HEK293 (cell line): ENCODE measurements at regions not wholly inside any gene's neighbourhood (a gene's known extent, or its start where the extent isn't known, plus 50 kb on each side); places are given as distances from the start of the nearest gene placed in this dataset.

ENCODE experiments used
- CTCF ChIA-PET: fragments of 350-600 bp; formaldehyde crosslinking; extraction: SDS; loops from one replicate; lab custom pipeline; 2021; ENCODE audit warnings: antibody characterized with exemption; lab: Yijun Ruan, JAX
- POLR2A ChIA-PET: fragments of 300-600 bp; formaldehyde crosslinking; extraction: SDS; loops from one replicate; lab custom pipeline; 2020; ENCODE audit warnings: antibody characterized with exemption, inconsistent platforms; lab: Yijun Ruan, JAX
- H3K27ac ChIP-seq: fragments of 200-500 bp; sonication (Bioruptor generic); 2 replicates; pipeline ENCODE4 v1.5.1; 2014; ENCODE audit warnings: low read depth, low read length, control low read depth, inconsistent platforms; ENCODE audit errors: extremely low read depth
- H3K36me3 ChIP-seq, 2 experiments: fragments of 200-500 bp in 1 of 2; sonication (Bioruptor generic) in 1 of 2; 1 replicate in 1 of 2; 2 replicates in 1 of 2; pipeline ENCODE4 v1.5.1; 2014 to 2017; ENCODE audit warnings: inconsistent platforms in 2 of 2, low read length in 2 of 2; ENCODE audit not compliant: control insufficient read depth in 2 of 2, insufficient read depth in 1 of 2
- H3K4me1 ChIP-seq: fragments of 200-500 bp; sonication (Bioruptor generic); 2 replicates; pipeline ENCODE4 v1.5.1; 2014; ENCODE audit warnings: mild to moderate bottlenecking, low read length, inconsistent platforms; ENCODE audit not compliant: control insufficient read depth, insufficient read depth
- H3K4me3 ChIP-seq: 2 replicates; pipeline ENCODE4 v1.5.1; 2011; ENCODE audit warnings: low read depth, mild to moderate bottlenecking, control low read depth, low read length, moderate library complexity
- H3K9me3 ChIP-seq: fragments of 200-500 bp; sonication (Bioruptor generic); 2 replicates; pipeline ENCODE4 v1.5.1; 2014; ENCODE audit warnings: low read depth, low read length, inconsistent platforms; ENCODE audit not compliant: control insufficient read depth, insufficient read depth
- HOXD13 ChIP-seq: sonication (generic); formaldehyde crosslinking; IDR thresholded peaks from 2 replicates; pipeline ENCODE4 v1.8.0; 2022; ENCODE audit warnings: missing genetic modification reagents, borderline replicate concordance
- SCRT2 ChIP-seq: fragments of 450-650 bp; formaldehyde crosslinking; IDR thresholded peaks from 2 replicates; pipeline ENCODE4 v1.5.1; 2016; ENCODE audit warnings: missing biosample characterization, missing genetic modification characterization
- SETDB1 ChIP-seq: IDR thresholded peaks from one replicate; pipeline ENCODE4 v1.6.1; 2017; ENCODE audit warnings: mild to moderate bottlenecking, low read length, moderate library complexity, mixed read lengths; ENCODE audit not compliant: insufficient read length
- TRIM28 ChIP-seq: IDR thresholded peaks from 2 replicates; pipeline ENCODE4 v1.6.1; 2011; ENCODE audit warnings: low read length, control low read depth, borderline replicate concordance
- ZBTB8A ChIP-seq: fragments of 450-650 bp; formaldehyde crosslinking; IDR thresholded peaks from 2 replicates; pipeline ENCODE4 v1.5.1; 2016; ENCODE audit warnings: missing biosample characterization, missing genetic modification characterization
- ZNF510 ChIP-seq: fragments of 450-650 bp; formaldehyde crosslinking; IDR thresholded peaks from 2 replicates; pipeline ENCODE4 v1.5.1; 2018; ENCODE audit warnings: mild to moderate bottlenecking, missing genetic modification characterization, missing biosample characterization; ENCODE audit not compliant: insufficient replicate concordance
- ZNF555 ChIP-seq: fragments of 450-650 bp; formaldehyde crosslinking; conservative IDR thresholded peaks from 2 replicates; pipeline ENCODE4 v1.5.1; 2017; ENCODE audit warnings: missing biosample characterization, mild to moderate bottlenecking, missing genetic modification characterization, inconsistent platforms
- ZNF585B ChIP-seq: fragments of 450-650 bp; formaldehyde crosslinking; IDR thresholded peaks from 2 replicates; pipeline ENCODE4 v1.5.1; 2016; ENCODE audit warnings: missing biosample characterization, missing genetic modification characterization
- ZNF624 ChIP-seq: fragments of 450-650 bp; formaldehyde crosslinking; IDR thresholded peaks from 2 replicates; pipeline ENCODE4 v1.5.1; 2017; ENCODE audit warnings: missing biosample characterization, missing genetic modification characterization
- ZNF776 ChIP-seq: fragments of 450-650 bp; formaldehyde crosslinking; IDR thresholded peaks from 2 replicates; pipeline ENCODE4 v1.5.0; 2017; ENCODE audit warnings: missing biosample characterization, missing genetic modification characterization, borderline replicate concordance
- TF ChIP-seq, protein P1 (sequence below): fragments of 450-650 bp; formaldehyde crosslinking; IDR thresholded peaks from 2 replicates; pipeline ENCODE4 v1.5.1; 2016; ENCODE audit warnings: missing biosample characterization, missing genetic modification characterization
- TF ChIP-seq, protein P2 (sequence below): fragments of 450-650 bp; formaldehyde crosslinking; conservative IDR thresholded peaks from 2 replicates; pipeline ENCODE4 v1.5.1; 2016; ENCODE audit warnings: low read depth, missing biosample characterization, missing genetic modification characterization
- TF ChIP-seq, protein P3 (sequence below): fragments of 450-650 bp; formaldehyde crosslinking; IDR thresholded peaks from 2 replicates; pipeline ENCODE4 v1.5.1; 2016; ENCODE audit warnings: missing biosample characterization, missing genetic modification characterization

DNA sequence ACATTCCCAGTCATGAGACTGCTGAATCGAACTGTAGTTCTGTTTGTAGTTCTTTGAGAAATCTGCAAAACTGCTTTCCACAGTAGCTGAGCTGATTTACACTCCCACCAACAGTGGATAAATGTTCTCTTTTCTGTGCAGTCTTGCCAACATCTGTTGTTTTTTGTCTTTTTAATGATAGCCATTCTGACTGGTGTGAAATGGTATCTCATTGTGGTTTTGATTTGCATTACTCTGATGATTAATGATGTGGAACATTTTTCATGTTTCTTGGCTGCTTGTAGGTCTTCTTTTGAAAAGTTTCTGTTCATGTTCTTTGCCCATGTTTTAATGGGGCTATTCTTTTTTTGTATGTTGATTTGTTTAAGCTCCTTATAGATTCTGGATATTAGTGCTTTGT, 187.3 kb upstream of the TLE4 start:
- Histone ChIP-seq H3K4me1 (no peaks in the 10 kb centered on the region), H3K9me3 (no peaks in the 10 kb centered on the region), H3K36me3 (no peaks in the 10 kb centered on the region), H3K27ac (no peak overlapping the region), H3K4me3 (no peak overlapping the region)
- TF ChIP-seq ZNF624 (no peak), TRIM28 (peak; percentile 87), HOXD13 (CRISPR knock-in tag) (no peak), SCRT2 (tag by site-specific recombination) (no peak), ZNF555 (no peak), SETDB1 (peak; percentile 50)
- TF ChIP-seq, protein P1, sequence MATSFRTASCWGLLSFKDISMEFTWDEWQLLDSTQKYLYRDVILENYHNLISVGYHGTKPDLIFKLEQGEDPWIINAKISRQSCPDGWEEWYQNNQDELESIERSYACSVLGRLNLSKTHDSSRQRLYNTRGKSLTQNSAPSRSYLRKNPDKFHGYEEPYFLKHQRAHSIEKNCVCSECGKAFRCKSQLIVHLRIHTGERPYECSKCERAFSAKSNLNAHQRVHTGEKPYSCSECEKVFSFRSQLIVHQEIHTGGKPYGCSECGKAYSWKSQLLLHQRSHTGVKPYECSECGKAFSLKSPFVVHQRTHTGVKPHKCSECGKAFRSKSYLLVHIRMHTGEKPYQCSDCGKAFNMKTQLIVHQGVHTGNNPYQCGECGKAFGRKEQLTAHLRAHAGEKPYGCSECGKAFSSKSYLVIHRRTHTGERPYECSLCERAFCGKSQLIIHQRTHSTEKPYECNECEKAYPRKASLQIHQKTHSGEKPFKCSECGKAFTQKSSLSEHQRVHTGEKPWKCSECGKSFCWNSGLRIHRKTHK (tag by site-specific recombination) = no peak
- TF ChIP-seq, protein P2, sequence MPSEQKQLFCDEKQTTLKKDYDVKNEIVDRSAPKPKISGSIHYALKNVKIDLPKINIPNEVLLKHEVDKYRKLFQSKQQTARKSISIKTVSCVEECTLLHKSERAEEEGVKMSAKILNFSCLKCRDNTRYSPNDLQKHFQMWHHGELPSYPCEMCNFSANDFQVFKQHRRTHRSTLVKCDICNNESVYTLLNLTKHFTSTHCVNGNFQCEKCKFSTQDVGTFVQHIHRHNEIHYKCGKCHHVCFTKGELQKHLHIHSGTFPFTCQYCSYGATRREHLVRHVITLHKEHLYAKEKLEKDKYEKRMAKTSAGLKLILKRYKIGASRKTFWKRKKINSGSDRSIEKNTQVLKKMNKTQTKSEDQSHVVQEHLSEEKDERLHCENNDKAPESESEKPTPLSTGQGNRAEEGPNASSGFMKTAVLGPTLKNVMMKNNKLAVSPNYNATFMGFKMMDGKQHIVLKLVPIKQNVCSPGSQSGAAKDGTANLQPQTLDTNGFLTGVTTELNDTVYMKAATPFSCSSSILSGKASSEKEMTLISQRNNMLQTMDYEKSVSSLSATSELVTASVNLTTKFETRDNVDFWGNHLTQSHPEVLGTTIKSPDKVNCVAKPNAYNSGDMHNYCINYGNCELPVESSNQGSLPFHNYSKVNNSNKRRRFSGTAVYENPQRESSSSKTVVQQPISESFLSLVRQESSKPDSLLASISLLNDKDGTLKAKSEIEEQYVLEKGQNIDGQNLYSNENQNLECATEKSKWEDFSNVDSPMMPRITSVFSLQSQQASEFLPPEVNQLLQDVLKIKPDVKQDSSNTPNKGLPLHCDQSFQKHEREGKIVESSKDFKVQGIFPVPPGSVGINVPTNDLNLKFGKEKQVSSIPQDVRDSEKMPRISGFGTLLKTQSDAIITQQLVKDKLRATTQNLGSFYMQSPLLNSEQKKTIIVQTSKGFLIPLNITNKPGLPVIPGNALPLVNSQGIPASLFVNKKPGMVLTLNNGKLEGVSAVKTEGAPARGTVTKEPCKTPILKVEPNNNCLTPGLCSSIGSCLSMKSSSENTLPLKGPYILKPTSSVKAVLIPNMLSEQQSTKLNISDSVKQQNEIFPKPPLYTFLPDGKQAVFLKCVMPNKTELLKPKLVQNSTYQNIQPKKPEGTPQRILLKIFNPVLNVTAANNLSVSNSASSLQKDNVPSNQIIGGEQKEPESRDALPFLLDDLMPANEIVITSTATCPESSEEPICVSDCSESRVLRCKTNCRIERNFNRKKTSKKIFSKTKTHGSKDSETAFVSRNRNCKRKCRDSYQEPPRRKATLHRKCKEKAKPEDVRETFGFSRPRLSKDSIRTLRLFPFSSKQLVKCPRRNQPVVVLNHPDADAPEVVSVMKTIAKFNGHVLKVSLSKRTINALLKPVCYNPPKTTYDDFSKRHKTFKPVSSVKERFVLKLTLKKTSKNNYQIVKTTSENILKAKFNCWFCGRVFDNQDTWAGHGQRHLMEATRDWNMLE (tag by site-specific recombination) = no peak
- POLR2A ChIA-PET = no interaction called here
- CTCF ChIA-PET = no interaction called here

DNA sequence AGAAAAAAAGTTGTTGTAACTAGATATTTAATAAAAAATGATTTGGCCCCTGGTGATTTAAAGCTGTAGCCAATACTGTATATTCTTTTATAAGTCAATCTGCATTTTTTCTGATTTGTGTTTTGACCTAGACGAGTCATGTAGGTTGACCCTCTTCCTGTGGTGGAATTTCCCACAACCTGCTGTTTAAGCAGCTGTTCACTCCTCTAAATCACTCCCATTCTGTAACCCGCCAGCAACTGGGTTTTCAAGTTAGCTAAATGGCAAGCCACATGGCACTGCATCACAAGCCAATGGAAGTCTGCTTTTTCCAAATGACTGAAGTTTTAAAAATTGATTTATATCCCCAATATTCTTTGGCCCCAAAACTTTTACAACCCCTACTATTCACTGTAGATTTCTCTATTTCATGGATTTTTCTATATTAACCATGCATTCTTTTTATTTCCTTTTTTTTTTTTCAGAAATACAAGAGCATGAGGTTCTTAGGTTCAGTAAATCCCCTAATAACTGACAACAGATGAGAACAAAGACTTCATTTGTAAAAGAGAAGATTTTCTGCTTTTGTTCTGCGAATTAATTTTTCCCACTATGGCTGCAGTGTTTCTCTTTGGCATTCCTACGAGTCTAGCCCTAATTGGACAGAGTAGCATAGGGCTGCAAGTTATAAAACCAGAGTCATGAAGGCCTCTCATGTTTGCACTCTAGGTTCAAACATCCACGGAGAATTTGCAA, 184.5 kb upstream of the TLE4 start:
- Histone ChIP-seq H3K27ac (no peak overlapping the region), H3K4me3 (no peak overlapping the region), H3K36me3 (no peaks in the 10 kb centered on the region)
- POLR2A ChIA-PET = no interaction called here
- no peak for TF ChIP-seq ZNF510 (tag by site-specific recombination)
- TF ChIP-seq, all 188 proteins: peak for 0
- Histone ChIP-seq H3K9me3 (no peaks in the 10 kb centered on the region), H3K4me1 (no peaks in the 10 kb centered on the region)
- CTCF ChIA-PET = interaction anchor here (1.3 kb wide), 1 partner anchor 258 kb away, joined by 4 read pairs; no protein-coding TSS in a partner anchor

DNA sequence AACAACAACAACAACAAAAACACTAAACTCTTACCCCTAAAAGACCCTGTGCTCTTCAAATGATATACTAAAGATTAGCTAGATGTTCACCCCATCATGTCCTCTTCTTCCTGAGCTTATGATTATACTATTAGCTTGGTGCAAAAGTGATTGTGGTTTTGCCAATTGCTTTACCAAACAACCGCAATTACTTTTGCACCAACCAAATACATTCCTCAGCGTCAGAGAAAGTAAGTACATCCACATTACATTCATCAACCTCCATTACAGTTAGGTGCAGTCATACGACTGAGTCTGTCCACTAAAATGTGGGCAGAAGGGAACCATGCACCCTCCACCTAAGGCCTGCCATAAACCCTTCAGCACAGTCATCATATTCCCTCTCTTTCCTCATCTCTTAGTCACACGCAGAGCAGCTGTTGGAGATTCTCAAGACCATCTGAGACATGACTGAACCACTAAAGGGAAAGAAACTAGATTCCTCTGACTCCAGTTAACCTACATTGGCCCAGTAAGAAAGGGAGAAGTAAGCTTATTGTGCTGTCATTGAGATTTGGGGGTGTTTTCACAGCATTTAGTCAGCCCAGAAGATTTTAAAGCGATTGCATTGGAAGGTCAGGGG, 181.6 kb upstream of the TLE4 start:
- CTCF ChIA-PET = interaction anchor here (0.7 to 1.3 kb wide), 2 partner anchors 12 to 23 kb away, joined by 3 read pairs; no protein-coding TSS in a partner anchor
- POLR2A ChIA-PET = no interaction called here
- Histone ChIP-seq H3K9me3 (no peaks in the 10 kb centered on the region), H3K4me3 (no peak overlapping the region), H3K4me1 (no peaks in the 10 kb centered on the region), H3K36me3 (no peaks in the 10 kb centered on the region), H3K27ac (no peak overlapping the region)
- TF ChIP-seq ZBTB8A (tag by site-specific recombination) (no peak), ZNF585B (tag by site-specific recombination) (no peak), ZNF776 (no peak)
- TF ChIP-seq, protein P2 (tag by site-specific recombination) = no peak
- TF ChIP-seq, protein P3, sequence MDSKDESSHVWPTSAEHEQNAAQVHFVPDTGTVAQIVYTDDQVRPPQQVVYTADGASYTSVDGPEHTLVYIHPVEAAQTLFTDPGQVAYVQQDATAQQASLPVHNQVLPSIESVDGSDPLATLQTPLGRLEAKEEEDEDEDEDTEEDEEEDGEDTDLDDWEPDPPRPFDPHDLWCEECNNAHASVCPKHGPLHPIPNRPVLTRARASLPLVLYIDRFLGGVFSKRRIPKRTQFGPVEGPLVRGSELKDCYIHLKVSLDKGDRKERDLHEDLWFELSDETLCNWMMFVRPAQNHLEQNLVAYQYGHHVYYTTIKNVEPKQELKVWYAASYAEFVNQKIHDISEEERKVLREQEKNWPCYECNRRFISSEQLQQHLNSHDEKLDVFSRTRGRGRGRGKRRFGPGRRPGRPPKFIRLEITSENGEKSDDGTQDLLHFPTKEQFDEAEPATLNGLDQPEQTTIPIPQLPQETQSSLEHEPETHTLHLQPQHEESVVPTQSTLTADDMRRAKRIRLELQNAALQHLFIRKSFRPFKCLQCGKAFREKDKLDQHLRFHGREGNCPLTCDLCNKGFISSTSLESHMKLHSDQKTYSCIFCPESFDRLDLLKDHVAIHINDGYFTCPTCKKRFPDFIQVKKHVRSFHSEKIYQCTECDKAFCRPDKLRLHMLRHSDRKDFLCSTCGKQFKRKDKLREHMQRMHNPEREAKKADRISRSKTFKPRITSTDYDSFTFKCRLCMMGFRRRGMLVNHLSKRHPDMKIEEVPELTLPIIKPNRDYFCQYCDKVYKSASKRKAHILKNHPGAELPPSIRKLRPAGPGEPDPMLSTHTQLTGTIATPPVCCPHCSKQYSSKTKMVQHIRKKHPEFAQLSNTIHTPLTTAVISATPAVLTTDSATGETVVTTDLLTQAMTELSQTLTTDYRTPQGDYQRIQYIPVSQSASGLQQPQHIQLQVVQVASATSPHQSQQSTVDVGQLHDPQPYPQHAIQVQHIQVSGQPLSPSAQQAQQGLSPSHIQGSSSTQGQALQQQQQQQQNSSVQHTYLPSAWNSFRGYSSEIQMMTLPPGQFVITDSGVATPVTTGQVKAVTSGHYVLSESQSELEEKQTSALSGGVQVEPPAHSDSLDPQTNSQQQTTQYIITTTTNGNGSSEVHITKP (tag by site-specific recombination) = no peak
